HG02798 (cell line): ENCODE measurements at regions not wholly inside any gene's neighbourhood (a gene's known extent, or its start where the extent isn't known, plus 50 kb on each side); places are given as distances from the start of the nearest gene placed in this dataset.
"Not testable (repeated sequence)": the region's sequence is repeated elsewhere in the genome, so short reads cannot be mapped to it uniquely, and the experiment has no call there.

Experiments used
- ATAC-seq: cut with Tn5 transposase; IDR thresholded peaks from one replicate; pipeline ENCODE4 v1.9.1; 2021; ENCODE audit warnings: mild to moderate bottlenecking; ENCODE audit not compliant: unreplicated experiment, poor library complexity

DNA sequence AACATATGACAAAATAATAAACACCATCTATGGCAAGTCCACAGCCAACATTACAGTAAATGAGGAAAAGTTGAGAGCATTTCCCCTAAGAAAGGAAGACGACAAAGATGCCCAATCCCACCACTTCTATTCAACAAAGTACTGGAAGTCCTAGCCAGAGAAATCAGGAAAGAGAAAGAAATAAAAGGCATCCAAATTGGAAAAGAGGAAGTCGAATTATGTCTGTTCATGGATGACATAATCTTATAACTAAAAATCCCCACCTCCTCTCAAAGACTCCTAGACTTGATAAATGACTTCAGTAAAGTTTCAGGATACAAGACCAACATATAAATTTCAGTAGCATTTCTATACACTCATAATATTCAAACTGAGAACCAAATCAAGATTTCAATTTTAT, 288.5 kb upstream of the POT1 start:
- no peak for ATAC-seq

DNA sequence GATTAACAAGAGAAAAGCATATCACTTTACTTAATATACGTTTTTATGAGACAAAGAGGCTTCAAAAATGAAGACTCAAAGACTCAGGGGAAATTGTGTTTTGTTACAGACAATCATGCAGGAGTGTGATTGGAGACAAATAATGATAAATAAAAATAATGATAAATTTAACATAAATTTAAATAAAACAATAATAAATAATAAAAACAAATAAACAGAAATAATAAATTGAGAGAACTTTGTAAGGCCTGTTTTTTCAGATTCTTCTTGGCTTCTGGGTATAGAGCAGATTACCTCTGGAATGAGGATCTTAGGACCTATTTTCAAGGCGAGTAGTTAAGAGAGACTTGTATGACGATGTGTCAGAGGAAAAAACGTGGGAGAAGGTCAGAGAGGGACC, 271.4 kb upstream of the POT1 start:
- no peak for ATAC-seq

DNA sequence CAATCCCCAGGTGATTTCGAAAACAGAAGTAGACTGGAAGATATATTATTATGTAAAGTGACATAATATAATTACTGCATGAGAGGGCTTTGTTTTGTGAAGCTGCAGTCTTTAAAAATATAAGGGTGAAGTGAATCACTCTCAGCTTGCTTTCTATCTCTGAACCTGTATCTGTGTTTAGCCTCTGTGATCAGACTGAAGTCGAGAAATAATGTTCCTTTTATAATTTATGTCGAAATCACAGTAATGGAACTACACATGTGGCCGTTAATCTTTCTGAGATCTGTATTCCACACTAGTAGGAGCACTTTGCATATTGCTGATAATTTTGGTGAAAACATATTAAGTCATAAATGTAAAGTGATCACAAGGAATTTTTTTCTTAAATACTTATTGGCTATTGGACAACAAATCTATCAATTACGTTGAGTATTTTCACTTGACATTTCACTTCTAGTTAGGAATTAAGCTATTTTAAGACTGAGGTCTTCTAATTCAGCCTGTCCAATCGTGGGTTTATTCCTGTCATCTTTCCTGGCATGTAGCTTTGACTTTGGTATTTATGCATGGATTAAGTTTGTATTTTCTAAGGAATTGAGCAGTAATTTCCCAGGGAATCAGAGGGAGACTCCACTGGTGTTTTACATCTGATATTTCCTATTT, 268.2 kb upstream of the POT1 start:
- no peak for ATAC-seq

DNA sequence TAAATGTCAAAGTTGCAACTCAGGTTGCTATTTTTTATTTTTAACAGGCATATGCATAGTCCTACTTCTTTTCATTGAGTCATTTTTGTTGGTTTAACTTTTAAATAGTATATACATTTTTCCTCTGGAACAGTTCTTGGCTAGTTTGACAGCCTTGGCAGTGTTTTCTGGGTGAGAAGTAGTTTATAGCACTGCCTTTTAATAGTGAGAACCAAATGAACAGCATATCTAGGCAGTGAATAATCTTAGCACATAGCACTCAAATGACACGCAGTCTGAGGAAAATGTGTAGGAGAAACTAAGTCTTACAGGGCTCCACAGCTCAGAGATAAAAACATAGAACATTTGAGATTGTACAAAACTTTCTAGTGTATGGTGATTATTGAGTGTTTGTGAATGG, 265.5 kb upstream of the POT1 start:
- no peak for ATAC-seq

DNA sequence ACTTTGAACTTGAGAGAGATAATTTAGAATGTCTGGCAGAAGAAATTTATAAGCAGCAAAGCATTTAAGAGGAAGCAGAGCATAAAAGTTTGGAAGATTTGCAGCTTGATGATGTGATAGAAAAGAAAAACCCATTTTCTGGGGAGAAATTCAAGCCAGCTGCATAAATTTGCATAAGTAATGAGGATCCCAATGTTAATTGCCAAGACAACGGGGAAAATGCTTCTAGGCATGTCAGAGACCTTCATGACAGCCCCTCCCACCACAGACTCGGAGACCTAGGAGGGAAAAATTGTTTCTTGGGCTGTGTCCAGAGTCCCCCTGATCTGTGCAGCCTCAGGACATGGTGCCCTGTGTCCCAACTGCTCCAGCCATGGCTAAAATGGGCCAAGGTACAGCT, 263.6 kb upstream of the POT1 start:
- no peak for ATAC-seq

DNA sequence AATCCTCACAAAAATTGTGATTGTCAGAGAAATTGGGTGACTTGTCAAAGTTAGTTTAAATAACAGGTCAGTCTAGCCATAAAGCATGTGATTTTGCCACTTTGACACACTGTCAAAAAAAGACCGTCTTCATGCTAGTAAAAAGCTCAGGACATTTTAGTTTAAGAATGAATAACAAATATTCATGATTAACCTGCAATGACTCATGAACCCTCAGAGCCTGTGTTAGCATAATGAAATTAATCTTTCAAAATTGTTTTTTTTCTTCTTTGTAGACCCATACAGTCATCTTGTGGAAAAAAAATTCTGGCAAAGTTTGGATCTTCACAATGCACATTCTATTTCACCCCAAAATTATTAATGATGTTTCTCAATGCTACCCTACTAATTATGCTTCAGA, 255.2 kb upstream of the POT1 start:
- no peak for ATAC-seq

DNA sequence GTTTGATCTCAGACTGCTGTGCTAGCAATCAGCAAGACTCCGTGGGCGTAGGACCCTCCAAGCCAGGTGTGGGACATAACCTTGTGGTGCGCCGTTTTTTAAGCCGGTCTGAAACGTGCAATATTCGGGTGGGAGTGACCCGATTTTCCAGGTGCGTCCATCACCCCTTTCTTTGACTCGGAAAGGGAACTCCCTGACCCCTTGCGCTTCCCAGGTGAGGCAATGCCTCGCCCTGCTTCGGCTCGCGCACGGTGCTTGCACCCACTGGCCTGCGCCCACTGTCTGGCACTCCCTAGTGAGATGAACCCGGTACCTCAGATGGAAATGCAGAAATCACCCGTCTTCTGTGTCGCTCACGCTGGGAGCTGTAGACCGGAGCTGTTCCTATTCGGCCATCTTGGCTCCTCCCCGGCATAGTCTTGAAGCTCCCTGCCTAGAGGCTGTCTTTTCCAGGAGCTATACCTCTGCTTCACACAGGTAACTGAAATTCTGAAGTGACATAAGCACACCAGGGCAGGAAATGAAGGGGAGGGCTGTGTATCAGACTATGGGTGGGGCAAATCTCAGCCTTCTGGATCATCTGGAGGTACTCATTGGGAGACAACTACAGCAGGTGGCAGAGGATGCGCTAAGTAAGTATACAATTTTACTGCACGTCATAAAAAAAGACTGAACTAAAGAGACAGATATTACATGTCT, 252.1 kb upstream of the POT1 start:
- ATAC-seq = not testable (repeated sequence)

DNA sequence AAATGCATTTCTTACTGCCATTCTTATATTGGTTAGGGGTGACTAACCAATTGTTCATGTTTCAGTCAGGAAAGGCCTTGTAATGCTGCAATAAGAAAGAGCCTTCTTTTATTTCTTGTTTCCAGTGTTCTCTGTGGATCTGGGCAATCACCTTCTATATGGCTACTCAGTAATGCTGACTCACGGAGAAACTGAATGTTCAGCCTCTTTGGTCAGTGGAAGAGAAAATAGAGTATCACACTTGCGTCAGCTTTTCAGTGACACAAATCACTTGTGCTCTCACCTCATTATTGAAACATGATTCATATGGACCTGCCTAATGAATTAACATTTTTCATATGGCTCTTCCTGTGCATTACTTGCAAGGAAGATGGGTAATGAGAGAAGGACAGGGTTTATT, 243.9 kb upstream of the POT1 start:
- peak; percentile 38 for ATAC-seq

DNA sequence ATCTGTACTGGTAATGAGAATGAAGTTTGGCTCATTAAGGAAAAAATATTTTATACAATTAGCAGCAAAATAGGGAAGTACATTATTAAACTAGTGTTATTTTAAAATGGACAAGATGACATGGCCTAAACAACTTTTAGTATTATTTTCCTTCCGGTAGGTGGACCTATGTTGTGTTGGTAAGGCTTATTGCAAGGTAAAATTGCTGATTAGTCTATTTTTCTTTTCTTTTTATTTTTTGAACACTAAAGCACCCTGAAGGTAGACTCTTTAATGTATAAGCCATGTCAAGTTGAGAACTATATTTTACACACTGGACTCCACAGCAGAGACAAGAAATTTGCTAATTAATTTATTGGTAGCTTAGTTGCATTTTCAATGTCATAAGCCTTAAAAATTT, 239.5 kb upstream of the POT1 start:
- no peak for ATAC-seq

DNA sequence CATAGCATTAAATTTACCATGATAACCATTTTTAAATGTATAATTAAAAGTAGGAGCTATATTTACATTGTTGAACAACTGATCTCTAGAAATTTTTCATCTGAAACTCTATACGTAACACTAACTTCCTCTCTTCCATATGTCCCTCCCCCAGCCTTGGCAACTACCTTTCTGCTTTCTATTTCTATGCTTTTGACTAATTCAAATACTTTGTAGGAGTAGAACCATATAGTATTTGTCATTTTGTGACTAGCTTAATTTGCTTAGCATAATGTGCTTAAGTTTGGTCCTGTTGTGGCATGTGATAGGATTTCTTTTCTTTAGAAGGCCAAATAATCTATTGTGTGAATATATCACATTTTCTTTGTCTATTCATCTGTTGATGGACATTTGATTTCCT, 225.3 kb upstream of the POT1 start:
- no peak for ATAC-seq

DNA sequence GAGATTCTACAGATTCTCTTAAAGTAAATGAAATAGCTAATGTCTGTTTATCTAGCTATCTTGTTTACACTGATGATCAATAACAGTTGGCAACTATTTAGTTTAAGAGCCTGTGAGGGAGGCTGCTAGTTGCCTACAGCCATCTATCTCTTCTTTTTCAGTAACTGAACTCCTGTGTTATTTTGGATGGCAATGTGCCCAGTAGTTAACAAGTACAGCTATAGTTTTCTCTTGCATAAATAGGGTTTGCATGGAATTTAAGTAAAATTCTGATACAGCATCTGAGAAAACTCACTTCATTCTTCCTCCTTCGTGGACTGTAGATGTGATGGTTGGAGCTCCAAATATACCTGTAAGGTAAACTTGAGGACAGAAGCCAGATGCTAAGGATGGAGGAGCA, 219.5 kb upstream of the POT1 start:
- no peak for ATAC-seq

DNA sequence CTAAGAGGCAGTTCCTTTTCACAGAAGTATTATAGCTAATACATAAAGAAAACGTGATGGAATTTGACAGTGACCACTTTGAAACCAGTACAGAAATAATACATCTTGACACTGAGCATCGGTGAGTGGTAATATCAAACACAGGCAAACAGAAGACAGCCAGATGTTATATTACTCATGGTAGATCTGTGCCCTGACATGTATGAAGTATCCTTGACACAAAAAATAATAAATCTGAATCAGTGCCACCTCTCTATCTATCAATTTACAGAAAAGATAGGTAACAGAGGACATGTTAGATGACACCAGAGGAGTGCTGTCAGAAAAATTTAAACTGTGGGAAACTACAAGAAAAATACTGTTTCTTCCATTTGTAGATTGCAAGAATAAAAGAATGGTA, 217.4 kb upstream of the POT1 start:
- ATAC-seq = no peak

DNA sequence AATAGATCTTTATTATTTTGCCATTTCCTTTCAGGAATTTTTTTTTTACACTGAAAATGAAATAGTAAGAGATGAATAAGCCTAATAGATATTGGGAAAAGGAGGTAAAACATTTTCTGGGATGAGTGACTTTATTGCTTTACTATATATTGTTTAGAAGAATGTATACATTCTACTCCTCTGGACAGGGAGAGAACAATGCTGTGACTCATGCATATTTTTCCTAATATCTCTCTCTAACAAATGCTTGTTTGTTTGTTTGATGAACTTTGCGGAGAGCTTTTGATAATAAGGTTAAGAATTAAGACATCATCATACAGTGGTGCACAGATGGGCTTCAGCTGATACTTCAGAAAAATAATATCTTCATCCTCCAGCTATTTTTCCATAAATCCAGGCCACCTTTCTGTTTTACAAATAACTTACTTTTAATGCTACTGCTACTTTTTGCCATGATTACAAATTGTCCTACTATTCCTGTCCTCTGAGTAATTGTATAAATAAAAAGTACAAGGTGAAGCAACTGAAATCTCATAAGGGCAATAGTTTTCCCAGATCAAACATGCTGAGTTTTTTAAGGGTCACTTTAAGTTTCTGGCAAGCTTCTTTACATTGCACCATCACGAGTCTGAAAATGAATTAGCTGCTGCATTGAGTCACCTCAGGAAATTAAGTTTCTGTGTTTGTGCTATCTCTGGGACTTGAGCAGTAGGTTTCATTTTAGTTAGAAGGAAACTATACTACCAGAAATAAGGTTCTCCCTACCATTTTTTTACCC, 207.3 kb upstream of the POT1 start:
- no peak for ATAC-seq

DNA sequence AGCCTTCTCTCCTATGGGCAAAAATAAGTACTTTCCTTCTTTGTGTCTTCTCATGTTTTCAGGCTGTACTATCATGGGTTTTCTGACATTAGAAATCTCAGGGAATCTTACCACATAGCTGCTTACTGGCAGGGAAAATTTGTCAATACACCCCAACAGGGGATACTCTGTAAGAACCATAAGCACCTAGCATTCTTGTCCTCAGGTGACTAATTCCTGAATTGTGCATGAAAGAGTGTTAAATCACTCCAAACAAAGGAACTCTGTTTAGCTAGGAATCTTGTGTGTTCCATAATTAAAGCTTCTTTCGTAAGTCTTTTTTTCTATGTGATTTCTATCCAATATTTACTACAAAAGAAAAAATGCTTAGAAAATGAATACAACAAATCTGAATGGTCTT, 206.7 kb upstream of the POT1 start:
- no peak for ATAC-seq

DNA sequence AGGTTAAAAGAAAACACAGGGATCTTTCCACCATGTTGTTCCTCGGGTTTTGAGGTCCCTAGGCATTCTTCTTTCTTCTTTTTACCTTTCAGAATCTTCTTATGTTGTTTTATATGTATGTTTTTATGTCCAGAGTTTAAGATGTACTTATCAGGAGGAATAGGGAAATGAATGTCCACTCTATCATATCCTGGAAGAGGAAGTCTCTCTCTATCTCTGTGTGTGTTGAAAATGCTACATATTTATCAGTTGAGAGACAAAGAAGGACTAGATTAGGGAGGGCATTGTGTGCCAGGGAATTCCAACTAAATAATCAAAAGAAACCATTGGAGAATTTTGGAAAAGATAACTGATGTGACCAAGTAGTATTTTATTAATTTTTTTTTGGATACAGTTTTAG, 200.5 kb upstream of the POT1 start:
- ATAC-seq = no peak

DNA sequence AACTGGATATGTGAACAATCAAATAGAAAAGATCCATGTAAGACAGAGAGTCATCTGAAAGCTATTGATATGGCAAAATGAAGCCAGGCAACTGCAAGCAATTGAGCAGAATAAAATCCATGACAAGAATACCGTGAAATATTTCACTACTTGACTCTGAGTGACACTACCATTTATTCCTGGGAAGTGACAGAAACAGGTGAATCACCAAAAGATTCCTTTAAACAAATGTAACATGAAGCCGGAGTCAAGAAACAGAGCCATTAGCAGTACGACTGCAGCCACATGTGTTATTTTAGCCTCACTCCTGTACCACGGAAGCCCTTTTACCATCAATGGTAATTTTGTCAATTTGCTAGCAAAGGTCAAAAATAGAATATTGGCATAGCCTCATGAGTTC, 197.7 kb upstream of the POT1 start:
- ATAC-seq = no peak

DNA sequence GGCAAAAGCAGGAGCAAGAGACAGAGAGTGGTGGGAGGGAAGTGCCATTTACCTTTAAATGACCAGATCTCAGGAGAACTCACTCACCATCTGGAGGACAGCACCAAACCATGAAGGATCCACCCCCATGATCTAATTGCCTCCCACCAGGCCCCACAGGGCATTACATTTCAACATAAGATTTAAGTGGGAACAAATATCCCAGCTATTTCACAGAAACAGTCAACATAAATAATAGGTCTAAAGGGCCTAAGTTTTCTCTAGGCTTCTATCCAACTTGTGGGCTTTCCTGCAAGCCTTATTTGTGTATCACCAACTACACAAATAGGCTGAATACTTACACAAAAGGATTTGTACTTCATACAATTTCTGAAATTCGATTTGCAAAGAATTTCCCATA, 196.8 kb upstream of the POT1 start:
- no peak for ATAC-seq

DNA sequence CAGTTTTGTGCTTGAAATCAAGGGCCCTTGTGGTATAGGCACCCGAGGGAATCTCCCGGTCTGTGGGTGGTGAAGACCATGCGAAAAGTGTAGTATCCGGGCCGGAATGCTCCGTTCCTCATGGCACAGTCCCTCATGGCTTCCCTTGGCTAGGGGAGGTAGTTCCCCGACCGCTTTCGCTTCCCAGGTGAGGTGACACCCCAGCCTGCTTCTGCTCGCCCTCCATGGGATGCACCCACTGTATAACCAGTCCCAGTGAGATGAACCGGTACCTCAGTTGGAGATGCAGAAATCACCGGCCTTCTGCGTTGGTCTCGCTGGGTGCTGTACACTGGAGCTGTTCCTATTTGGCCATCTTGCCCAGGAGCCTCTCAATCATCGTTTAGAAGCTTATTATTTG, 195.7 kb upstream of the POT1 start:
- no peak for ATAC-seq

DNA sequence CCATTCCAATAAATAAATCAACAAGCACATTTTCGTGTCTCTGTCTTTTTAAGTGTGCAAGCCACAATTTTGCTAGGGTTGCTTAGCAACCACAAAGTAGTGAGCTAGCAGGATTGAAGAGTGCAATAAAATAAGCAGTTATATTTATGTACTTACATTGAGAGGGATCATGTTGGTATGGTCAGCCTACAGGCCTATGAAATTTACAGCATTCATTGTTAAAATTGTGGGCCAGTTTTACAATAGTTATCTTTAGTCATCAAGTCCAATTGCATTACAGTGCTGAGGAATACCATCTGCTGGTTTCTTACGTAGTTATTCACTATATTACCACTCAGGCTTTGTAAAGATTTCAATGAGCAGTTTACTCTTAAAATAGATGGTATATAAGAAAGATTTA, 192.5 kb upstream of the POT1 start:
- ATAC-seq = no peak

DNA sequence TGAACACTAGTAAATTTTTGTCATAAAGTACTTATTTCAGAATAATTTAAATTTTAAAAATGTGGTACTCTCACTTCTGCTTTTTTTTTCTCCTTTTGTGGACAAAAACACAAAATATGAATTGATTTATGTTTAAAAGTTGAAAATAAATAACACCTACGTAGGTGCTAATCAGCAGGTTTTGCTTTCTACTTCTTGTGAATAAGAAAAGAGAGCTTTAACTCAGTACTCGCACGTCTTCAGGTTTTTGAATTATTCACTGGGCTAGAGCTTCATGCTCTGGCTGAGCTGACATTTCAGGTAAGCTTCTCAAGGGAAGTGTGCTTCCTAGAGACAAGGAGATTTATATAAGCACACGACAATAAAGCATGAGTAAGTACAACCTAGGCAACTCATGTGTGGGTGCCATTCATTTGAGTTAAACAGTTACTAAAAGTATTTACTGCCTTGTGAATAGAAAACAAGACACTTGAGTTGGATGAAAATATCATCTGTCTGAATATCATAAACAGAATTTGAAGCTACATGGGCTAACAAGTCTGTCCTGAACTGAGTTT, 190.0 kb upstream of the POT1 start:
- no peak for ATAC-seq

DNA sequence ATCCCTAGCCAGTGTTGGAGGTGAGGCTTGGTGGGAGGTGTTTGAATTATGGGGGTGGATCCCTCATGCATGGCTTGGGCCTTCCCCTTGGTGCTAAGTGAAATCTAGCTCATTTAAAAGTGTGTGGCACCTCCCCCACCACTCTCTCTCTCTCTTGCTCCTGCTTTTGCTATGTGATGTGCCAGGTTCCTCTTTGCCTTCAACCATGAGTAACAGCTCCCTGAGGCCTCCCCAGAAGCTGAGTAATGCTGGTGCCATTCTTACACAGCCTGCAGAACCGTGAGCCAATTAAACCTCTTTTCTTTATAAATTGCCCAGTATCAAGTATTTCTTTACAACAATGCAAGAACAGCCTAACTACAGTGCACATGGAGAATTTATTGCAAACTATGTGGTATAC, 188.8 kb upstream of the POT1 start:
- no peak for ATAC-seq
